Embryonic facial prominence (tissue), 1 donor: ENCODE measurements at regions not wholly inside any gene's neighbourhood (a gene's known extent, or its start where the extent isn't known, plus 50 kb on each side); places are given as distances from the start of the nearest gene placed in this dataset.
"Not testable (repeated sequence)": the region's sequence is repeated elsewhere in the genome, so short reads cannot be mapped to it uniquely, and the experiment has no call there.

ENCODE experiments used
- DNase-seq: peaks from one replicate; pipeline ENCODE4 v3.0.0-alpha.2; 2016; ENCODE audit errors: extremely low spot score

DNA sequence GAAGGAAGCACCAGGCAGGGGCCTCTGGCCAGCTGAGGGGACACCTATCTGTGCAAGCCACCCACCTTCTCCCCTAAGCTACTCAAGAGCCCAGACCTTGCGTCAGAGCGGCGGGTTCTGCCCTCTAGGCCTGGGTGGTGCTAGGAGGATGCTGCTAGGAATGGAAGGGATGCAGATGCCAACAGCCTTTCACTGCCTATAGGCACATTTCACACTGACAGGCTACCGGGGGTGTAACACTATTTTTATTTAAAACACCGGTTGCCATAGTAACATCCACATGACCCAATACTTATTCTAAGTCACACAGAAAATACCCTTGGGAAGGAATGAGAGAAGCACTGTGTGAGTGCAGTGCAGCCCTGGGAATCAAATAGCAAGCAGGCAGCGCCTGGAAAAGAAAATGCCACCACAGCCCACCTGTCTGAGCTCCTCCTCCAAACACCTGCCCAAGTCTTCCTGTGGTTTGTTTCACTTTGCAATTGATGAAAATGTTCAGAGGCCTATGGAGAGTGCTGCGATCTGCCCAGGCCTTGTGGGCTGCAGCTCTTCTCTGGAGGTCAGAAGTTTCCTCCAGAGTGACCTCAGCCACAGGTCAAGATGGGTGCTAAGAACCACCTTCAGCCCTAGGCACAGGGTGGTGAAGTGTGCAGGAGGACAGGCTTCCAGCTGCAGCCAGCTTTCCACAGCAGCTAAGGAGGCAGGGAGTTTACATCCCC, 113.5 kb upstream of the TOPAZ1 start:
- no peak for DNase-seq

DNA sequence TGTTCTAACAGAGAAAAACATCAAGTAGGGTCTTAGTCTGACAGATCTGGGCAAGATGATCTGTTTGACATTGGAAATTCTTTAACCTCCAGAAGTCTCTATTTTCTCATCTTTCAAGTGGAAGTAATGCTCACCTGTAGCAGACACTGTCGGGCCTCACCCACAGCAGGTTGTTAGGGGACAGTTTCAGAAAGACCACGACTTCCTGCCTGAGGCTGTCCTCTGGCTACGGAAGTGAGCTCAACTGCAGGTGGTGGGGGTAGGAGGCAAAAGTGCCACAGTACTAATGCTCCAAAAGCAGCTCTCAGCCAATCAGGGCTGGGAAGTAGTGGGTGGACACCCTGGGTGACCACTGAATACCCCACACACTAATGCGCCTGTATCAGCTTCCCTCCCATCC, 111.4 kb upstream of the TOPAZ1 start:
- no peak for DNase-seq

DNA sequence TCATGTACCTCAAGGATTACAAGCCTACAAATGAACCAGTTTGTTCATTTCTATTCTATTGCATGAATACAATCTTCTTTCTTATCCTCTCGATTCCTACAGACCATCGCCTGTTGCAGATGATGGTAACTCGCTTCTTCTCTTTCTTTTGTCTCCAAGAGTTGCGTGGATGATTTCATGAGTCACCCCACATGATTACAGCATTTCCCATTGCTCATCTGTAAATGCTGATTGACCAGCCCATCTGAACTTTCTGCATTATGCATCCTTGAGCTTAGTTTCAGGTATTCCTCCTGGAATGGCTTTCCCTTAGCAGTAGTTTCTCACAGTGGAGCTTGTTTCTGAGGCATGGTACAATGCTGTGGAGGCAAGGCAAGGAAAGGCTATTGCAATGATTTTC, 109.6 kb upstream of the TOPAZ1 start:
- no peak for DNase-seq

DNA sequence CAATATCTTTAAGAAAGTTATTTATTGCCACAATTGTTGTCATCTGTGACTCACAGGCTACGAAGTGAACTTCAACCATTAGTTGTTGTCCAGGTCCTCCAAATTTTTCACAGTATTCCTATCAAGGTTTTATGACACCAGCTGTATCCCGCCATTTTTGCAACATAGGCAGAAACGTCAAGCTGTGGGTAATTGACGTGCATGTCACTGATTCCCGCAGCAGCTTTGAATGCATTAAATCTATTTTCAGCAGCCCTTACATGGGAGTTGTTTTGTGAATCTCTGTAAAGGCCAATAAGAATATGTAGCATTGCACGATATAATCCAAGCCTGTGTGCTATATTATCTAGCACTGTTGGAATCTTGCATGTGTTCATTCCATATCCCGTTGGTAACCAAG, 109.1 kb upstream of the TOPAZ1 start:
- no peak for DNase-seq

DNA sequence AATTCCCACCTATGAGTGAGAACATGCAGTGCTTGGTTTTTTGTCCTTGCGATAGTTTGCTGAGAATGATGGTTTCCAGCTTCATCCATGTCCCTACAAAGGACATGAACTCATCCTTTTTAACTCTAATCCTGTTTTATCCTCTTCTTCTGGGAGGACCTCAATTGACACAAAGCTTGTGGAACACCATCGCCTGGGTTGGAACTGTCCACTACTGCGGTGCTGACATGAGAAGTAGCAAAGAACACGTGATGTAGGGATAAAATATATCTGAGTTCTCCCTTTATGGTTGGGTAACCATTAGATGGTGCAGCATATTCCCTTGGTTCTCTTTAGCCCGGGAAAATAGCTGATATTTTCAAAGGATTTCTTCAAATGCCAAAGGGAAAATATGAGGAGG, 105.3 kb upstream of the TOPAZ1 start:
- no peak for DNase-seq

DNA sequence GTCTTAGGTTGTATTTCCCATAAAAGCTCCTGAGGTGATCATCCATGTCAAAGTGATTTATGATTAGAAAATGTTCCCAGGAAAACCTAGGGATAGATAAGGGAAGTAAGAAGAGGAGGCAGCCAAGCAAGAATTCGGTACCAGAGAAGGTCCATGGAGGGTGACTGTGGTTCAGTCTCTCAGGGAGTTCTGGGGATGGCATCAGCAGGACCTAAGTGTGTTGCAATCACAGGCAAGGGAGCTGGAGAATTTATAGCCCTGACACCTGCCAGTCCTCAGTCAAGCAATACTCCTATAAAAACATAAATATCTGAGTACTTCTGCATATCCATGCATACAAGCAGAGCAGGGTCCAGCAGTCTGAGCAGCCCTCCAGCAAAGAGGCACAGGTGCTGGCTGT, 95.6 kb upstream of the TOPAZ1 start:
- DNase-seq: no peak

DNA sequence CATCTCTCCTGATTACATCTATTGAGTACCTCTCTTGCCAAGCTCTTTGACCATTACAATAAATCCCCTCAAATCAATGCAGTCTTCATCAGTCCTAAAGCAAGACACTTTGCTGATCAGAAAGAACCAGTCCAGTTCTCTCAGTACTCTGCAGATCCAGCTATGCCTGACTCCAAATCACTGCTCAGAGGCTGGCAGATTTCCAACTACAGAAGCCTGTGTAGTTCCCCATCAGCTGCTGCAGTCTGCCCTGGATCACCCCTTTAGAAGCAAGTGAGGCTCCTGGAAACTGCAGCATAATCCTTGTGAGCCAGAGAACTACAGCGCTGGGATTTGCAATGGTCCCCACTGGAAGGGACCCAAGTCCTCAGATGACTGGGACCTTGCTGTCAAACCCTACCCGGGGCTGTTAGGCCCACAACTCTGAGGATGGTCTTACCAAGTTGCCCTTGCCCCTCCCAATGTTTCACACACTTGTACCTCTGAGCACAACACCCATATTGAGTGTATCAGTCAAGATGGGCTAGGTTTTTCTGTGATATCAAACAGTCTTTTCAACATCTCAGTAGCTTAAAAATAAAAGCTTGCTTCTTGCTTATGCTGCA, 81.9 kb upstream of the TOPAZ1 start:
- DNase-seq: no peak

DNA sequence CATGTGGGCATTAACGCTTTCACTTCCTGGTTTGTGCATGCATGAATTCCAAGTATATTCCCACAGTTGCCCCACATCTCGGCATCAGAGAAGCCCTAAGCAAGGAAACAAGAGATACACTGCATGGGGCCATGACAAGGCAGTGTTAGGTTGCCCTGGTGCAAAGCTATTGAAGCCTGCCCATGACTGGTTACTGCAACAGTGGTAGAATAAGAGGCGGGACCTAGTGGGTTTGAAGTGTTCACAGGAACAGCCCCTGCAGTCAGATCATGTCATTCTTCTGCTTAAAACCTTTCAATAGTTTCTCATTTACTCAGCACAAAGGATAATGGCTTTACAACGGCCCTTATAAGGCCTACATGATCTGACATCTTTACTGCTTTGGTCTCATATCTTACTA, 80.9 kb upstream of the TOPAZ1 start:
- no peak for DNase-seq

DNA sequence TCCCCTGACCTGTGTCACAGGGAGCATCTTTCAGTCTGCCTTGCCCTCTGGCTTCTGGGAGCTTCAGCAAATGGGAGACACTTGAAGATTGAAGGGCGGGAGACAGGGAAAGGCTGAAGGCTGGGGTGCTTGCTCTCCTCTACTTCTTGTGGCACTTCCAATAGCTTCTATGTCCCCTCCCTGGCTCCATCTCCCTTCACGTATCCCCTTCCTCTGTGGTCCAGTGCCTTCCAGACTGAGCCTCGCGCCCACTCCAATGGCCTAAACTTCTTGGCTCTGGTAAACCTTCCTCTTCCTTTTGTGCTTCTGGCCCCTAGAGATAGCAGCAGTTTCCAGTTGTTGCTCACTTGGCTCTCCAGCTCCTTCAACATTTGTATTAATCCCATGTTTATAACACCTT, 69.8 kb upstream of the TOPAZ1 start:
- no peak for DNase-seq

DNA sequence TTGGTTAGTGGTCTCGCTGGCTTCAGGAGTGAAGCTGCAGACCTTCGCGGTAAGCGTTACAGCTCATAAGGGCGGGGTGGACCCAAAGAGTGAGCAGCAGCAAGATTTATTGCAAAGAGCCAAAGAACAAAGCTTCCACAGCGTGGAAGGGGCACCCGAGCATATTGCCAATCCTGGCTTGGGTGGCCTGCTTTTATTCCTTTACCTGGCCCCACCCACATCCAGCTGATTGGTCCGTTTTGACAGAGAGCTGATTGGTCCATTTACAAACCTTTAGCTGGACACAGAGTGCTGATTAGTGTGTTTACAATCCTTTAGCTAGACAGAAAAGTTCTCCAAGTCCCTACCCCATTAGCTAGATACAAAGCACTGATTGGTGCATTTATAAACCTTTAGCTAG, 69.0 kb upstream of the TOPAZ1 start:
- not testable (repeated sequence) for DNase-seq

DNA sequence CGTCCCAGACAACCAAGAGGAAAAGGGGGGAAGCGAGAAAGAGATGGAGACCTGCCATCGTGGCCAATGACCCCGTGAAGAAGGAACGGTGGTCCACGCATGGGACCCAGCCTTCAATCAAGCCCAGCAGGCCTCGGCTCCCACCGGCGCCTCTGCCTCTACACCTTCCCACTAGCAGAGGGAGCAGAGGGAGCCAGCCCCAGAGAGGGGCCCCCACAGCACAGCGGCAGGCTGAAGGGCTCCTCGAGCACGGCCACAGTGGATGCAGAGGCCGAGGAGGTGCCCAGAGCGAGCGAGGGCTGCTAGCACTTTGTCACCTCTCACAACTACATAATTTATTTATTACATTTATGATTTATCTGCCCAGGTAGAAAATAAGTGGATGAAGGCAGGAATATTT, 68.4 kb upstream of the TOPAZ1 start:
- DNase-seq: no peak

DNA sequence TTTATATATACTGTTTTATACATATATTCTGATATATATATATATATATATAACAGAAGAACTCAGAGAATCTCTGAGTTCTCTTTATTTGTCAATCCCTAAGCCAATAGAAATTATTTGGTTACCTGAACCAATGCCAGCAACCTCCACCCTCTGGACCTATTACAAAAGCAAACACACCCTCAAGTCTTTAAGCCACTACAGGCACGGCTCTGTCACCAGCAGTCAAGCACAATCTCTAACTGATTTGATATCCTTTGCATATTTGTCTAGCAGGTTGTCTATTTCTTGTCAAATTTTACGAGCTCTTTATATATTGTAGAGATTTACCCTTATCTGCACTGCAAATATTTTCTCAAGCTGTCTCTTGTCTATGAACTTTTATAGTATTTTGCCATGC, 66.6 kb upstream of the TOPAZ1 start:
- no peak for DNase-seq

DNA sequence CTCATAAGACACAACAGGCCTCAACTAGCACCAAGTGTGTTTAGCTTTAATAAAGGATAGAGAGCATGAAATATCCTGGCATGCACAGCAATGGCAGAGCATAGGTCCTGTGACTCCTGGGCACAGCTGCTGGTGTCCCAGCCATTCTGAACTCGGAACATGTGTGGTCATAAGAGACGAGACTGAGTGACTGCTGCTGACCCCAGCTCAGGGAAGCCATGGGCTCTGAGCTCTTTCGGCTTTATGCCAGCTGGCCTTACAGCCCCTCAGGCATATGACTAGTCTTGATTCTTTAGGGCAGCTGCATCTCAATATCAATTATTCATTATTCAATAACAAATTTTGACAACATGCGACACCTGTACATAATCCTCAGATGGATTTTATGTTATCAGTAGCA, 62.4 kb upstream of the TOPAZ1 start:
- DNase-seq: no peak

DNA sequence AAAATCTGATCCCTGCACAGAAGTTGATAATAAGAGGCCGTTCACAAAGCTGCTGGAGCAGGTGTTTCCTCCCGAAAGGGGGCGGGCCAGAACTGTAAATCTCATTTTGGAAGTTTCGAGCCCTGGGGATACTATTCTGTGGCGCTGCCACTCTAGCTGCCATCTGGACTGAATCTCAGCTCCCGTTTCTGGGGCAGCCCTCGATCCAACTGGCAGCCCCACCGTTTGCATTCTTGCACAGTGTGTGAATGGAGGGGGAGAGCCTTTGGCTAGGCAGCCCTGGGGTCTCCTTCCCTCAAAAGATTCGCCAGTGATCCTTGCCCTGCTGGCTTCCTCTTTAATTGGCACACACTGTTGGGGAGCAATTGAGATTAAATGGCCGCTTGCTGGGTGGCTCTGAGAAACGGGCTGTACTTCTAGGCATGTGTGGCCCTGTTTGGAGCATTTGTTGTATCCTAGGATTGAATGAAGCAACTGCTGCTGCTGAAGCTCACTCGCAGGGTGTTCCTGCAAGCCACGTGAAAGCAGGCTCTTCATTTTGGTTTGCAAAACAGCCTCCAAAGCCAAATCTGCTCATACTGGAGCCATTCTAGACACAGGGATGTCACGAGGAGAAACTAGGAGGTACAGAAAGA, 57.2 kb upstream of the TOPAZ1 start:
- no peak for DNase-seq

DNA sequence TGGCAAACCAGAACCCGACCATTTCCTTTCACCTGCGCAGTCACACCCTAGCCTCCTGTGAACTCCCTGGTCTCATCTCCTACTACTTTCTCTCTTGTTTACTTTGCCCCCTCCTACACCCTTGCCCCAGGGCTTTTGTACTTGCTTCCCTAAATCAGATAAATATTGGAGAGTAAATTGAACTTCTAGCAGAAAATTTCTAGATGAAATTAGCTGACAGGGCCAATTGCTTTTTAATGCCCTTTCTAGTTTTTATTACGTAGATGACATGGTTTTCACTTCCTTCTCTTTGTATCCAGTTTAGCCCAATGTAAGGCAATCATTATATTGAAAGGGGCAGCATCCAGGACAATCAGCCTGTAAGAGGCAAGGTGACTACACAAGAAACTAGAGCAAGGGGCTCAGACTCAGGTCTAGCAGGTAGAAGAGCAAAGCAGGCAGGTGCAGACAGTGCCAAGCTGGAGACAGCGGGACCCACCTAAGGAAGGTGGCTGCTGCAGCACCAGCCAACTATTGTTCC, 56.2 kb upstream of the TOPAZ1 start:
- DNase-seq: no peak

DNA sequence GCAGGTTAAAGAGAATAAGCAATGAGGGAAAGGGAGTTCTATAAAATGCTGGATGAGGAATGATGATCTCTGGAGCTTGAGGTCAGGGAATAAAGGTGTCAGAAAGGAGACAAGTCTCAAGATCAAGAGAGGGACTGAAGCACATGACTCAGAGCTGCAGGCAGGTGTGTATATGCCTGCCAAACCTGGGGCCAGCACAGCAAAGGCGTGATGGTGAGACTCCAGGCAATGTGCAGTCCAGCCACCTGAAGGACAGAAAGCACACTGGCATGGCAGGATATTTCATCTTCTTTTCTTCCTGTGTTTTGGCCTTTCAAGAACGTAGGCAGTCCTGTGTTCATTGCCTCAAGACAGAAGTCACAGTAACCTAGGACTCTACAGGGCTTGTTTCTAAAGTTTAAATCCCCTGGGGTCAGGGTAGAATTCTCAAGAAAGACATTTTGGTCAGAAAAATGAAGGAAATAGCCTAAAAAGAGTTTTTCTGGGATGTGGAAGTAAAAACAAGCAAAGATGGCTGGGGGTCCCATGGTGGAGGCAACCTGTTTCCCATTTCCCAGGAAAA, 55.5 kb upstream of the TOPAZ1 start:
- no peak for DNase-seq

DNA sequence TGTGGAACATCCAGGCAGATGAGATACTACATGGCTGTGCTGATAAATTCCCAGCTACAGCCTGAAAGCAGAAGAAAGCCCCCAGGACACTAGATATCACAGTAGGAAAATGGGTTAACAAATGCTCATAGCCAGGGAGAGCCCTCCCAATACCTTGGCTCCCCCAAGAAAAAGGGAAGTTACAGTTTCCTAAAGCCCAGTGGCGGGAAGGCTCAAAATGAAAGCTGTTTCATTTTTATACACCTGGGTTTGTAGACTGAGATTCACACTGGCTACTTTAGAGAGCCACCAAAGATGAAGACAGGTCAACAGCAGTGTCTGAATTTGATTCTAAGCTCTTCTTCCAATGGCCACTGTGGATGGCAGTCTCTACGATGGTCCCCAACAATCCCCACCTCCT, 55.0 kb upstream of the TOPAZ1 start:
- DNase-seq: no peak
